H9 (cell line): ENCODE measurements at regions not wholly inside any gene's neighbourhood (a gene's known extent, or its start where the extent isn't known, plus 50 kb on each side); places are given as distances from the start of the nearest gene placed in this dataset.

Experiments used
- DNase-seq: peaks from one replicate; pipeline ENCODE4 v3.0.0-alpha.2; 2017
- H2AFZ ChIP-seq: one replicate; pipeline ENCODE4 v1.6.1; 2013; ENCODE audit warnings: mild to moderate bottlenecking, low read length, control low read depth, moderate library complexity
- H2AK5ac ChIP-seq: 2 replicates; pipeline ENCODE4 v1.6.1; 2013; ENCODE audit warnings: low read length, control low read depth, mixed read lengths; ENCODE audit not compliant: insufficient read length
- H2BK120ac ChIP-seq: one replicate; pipeline ENCODE4 v1.6.1; 2013; ENCODE audit warnings: low read depth, mild to moderate bottlenecking, low read length, control low read depth, inconsistent platforms; ENCODE audit not compliant: poor library complexity, severe bottlenecking
- H2BK12ac ChIP-seq: 2 replicates; pipeline ENCODE4 v1.6.1; 2013; ENCODE audit warnings: low read length, control low read depth, mixed read lengths, low read depth; ENCODE audit not compliant: insufficient read length
- H2BK15ac ChIP-seq: 2 replicates; pipeline ENCODE4 v1.6.1; 2013; ENCODE audit warnings: low read depth, low read length, control low read depth
- H2BK20ac ChIP-seq: one replicate; pipeline ENCODE4 v1.6.1; 2013; ENCODE audit warnings: low read depth, mild to moderate bottlenecking, low read length, control low read depth, inconsistent platforms; ENCODE audit not compliant: poor library complexity, severe bottlenecking
- H2BK5ac ChIP-seq: 2 replicates; pipeline ENCODE4 v1.6.1; 2013; ENCODE audit warnings: low read length, control low read depth, mixed read lengths; ENCODE audit not compliant: insufficient read length
- H3K14ac ChIP-seq: 2 replicates; pipeline ENCODE4 v1.6.1; 2013; ENCODE audit warnings: low read length, control low read depth; ENCODE audit not compliant: insufficient read depth
- H3K18ac ChIP-seq: 2 replicates; pipeline ENCODE4 v1.6.1; 2013; ENCODE audit warnings: low read depth, mild to moderate bottlenecking, mixed read lengths, low read length, control low read depth; ENCODE audit not compliant: insufficient read length
- H3K23ac ChIP-seq: 2 replicates; pipeline ENCODE4 v1.6.1; 2013; ENCODE audit warnings: low read length, control low read depth, mixed read lengths, low read depth; ENCODE audit not compliant: insufficient read length
- H3K23me2 ChIP-seq: 2 replicates; pipeline ENCODE4 v1.6.1; 2013; ENCODE audit warnings: low read depth, mild to moderate bottlenecking, mixed read lengths, low read length, control low read depth; ENCODE audit not compliant: insufficient read length, poor library complexity, severe bottlenecking
- H3K27ac ChIP-seq: 2 replicates; pipeline ENCODE4 v1.5.1; 2013; ENCODE audit warnings: low read length, control low read depth, mixed read lengths, low read depth; ENCODE audit not compliant: insufficient read length
- H3K27me3 ChIP-seq: 2 replicates; pipeline ENCODE4 v1.6.1; 2013; ENCODE audit warnings: low read length, control low read depth, inconsistent platforms; ENCODE audit not compliant: insufficient read depth
- H3K4ac ChIP-seq: 2 replicates; pipeline ENCODE4 v1.6.1; 2013; ENCODE audit warnings: low read depth, mild to moderate bottlenecking, control low read depth, inconsistent platforms, low read length, moderate library complexity
- H3K4me1 ChIP-seq: 2 replicates; pipeline ENCODE4 v1.6.1; 2013; ENCODE audit warnings: low read length, control low read depth, inconsistent platforms; ENCODE audit not compliant: insufficient read depth
- H3K4me2 ChIP-seq: 2 replicates; pipeline ENCODE4 v1.6.1; 2013; ENCODE audit warnings: low read length, control low read depth, mixed read lengths; ENCODE audit not compliant: insufficient read length, insufficient read depth
- H3K56ac ChIP-seq: 2 replicates; pipeline ENCODE4 v1.6.1; 2013; ENCODE audit warnings: low read depth, mild to moderate bottlenecking, mixed read lengths, low read length, control low read depth; ENCODE audit not compliant: insufficient read length
- H3K79me1 ChIP-seq: 2 replicates; pipeline ENCODE4 v1.6.1; 2013; ENCODE audit warnings: low read depth, mild to moderate bottlenecking, moderate library complexity, low read length, control low read depth, inconsistent platforms; ENCODE audit not compliant: insufficient read depth, poor library complexity, severe bottlenecking
- H3K79me2 ChIP-seq: 2 replicates; pipeline ENCODE4 v1.6.1; 2013; ENCODE audit warnings: low read length, control low read depth, inconsistent platforms; ENCODE audit not compliant: insufficient read depth
- H3K9ac ChIP-seq: 2 replicates; pipeline ENCODE4 v1.6.1; 2013; ENCODE audit warnings: low read length, control low read depth, mixed read lengths; ENCODE audit not compliant: insufficient read length; ENCODE audit errors: extremely low read depth
- H3K9me3 ChIP-seq: one replicate; pipeline ENCODE4 v1.6.1; 2013; ENCODE audit warnings: low read depth, low read length, inconsistent platforms; ENCODE audit not compliant: control insufficient read depth
- H3T11ph ChIP-seq: one replicate; pipeline ENCODE4 v1.6.1; 2013; ENCODE audit warnings: mild to moderate bottlenecking, low read length, control low read depth, inconsistent platforms
- H4K20me1 ChIP-seq: one replicate; pipeline ENCODE4 v1.6.1; 2013; ENCODE audit not compliant: control insufficient read depth, insufficient read length, insufficient read depth
- H4K5ac ChIP-seq: 2 replicates; pipeline ENCODE4 v1.6.1; 2013; ENCODE audit warnings: low read depth, mild to moderate bottlenecking, mixed read lengths, low read length, control low read depth; ENCODE audit not compliant: insufficient read length
- H4K8ac ChIP-seq: replicated peaks from 2 replicates; pipeline ENCODE4 v1.6.1; 2013; ENCODE audit warnings: low read length, control low read depth, mixed read lengths, low read depth; ENCODE audit not compliant: insufficient read length
- H4K91ac ChIP-seq: 2 replicates; pipeline ENCODE4 v1.6.1; 2013; ENCODE audit warnings: low read depth, mild to moderate bottlenecking, moderate library complexity, mixed read lengths, low read length, control low read depth; ENCODE audit not compliant: insufficient read length
- H3K27ac Mint-ChIP-seq, 3 experiments: 2 replicates in 2 of 3; 3 replicates in 1 of 3; pipeline ENCODE4 v1.8.0; 2020 to 2021; ENCODE audit warnings: mixed read lengths in 3 of 3, mild to moderate bottlenecking in 1 of 3, moderate library complexity in 1 of 3
- H3K27me3 Mint-ChIP-seq: 2 replicates; pipeline ENCODE4 v1.8.0; 2021; ENCODE audit warnings: low read depth, mild to moderate bottlenecking, moderate library complexity, mixed read lengths
- H3K36me3 Mint-ChIP-seq, 3 experiments: 2 replicates in 2 of 3; 3 replicates in 1 of 3; pipeline ENCODE4 v1.8.0; 2020 to 2021; ENCODE audit warnings: low read depth in 3 of 3, mixed read lengths in 3 of 3; ENCODE audit not compliant: insufficient read depth in 1 of 3
- H3K4me1 Mint-ChIP-seq, 2 experiments: 2 replicates each; pipeline ENCODE4 v1.8.0; 2020; ENCODE audit warnings: mixed read lengths in 2 of 2
- H3K4me3 Mint-ChIP-seq, 2 experiments: 2 replicates in 1 of 2; 3 replicates in 1 of 2; pipeline ENCODE4 v1.8.0; 2020 to 2021; ENCODE audit warnings: mild to moderate bottlenecking in 2 of 2, mixed read lengths in 2 of 2, moderate library complexity in 1 of 2
- H3K9me3 Mint-ChIP-seq, 2 experiments: 2 replicates in 1 of 2; 3 replicates in 1 of 2; pipeline ENCODE4 v1.8.0; 2020; ENCODE audit warnings: mild to moderate bottlenecking in 2 of 2, mixed read lengths in 2 of 2, moderate library complexity in 1 of 2
- CTCF ChIP-seq: fragments of 200-600 bp; sonication (generic); conservative IDR thresholded peaks from 3 replicates; pipeline ENCODE4 v1.8.0; 2021; ENCODE audit warnings: antibody characterized with exemption, mild to moderate bottlenecking
- WGBS: extraction: QIAGEN DNeasy Blood & Tissue Kit; methylation state at CpG from one replicate; pipeline ENCODE4 v1.1.7; 2013; ENCODE audit warnings: missing lambda C conversion rate, low lambda C conversion rate, mixed read lengths; ENCODE audit not compliant: insufficient read length; ENCODE audit errors: extremely low coverage; 5-methylcytosine and 5-hydroxymethylcytosine counted together

GRCh38 chr18:1246827-1247226, 342.2 kb downstream of the ADCYAP1 start:
- Mint-ChIP-seq H3K27ac (peak overlapping the region in 1 of 3 experiments; percentile 60; a peak in 1 of 7 replicates), H3K4me3 (no peak overlapping the region), H3K9me3 (no peaks in the 10 kb centered on the region), H3K4me1 (0 out of 4 replicates have a peak, but pooled peaks cover 0 to 2% of the 10 kb centered on the region in 2 experiments), H3K36me3 (no peaks in the 10 kb centered on the region; a peak in 2 of 7 replicates), H3K27me3 (no peaks in the 10 kb centered on the region)
- Histone ChIP-seq H3K27me3 (no peaks in the 10 kb centered on the region), H2AK5ac (no peak overlapping the region), H3K23ac (no peak overlapping the region), H3K9me3 (no peaks in the 10 kb centered on the region), H4K5ac (no peak overlapping the region), H2AFZ (no peak overlapping the region), H2BK12ac (no peak overlapping the region), H2BK20ac (no peak overlapping the region), H3K79me2 (no peaks in the 10 kb centered on the region), H4K20me1 (no peaks in the 10 kb centered on the region), H3K27ac (no peak overlapping the region), H3K4me2 (no peak overlapping the region), H2BK120ac (no peak overlapping the region), H3K4ac (no peak overlapping the region), H3T11ph (no peak overlapping the region), H2BK15ac (no peak overlapping the region), H4K8ac (no peak overlapping the region), H3K56ac (no peak overlapping the region), H3K23me2 (no peaks in the 10 kb centered on the region), H3K4me1 (no peaks in the 10 kb centered on the region), H4K91ac (no peak overlapping the region), H3K9ac (no peak overlapping the region), H3K18ac (no peak overlapping the region), H3K14ac (no peak overlapping the region), H2BK5ac (no peak overlapping the region), H3K79me1 (no peaks in the 10 kb centered on the region)
- TF ChIP-seq CTCF: no peak
- no peak for DNase-seq
- no CpG with 5 or more reads among the region's 9 CpGs for WGBS
